Breast epithelium (tissue), 3 donors: ENCODE measurements at regions not wholly inside any gene's neighbourhood (a gene's known extent, or its start where the extent isn't known, plus 50 kb on each side); places are given as distances from the start of the nearest gene placed in this dataset.

ENCODE experiments used
- CTCF ChIP-seq, 3 donors: fragments of 450-650 bp; IDR thresholded peaks; one replicate each; pipeline ENCODE4 v1.5.1; 2016 to 2017; ENCODE audit warnings: antibody characterized with exemption in 3 of 3, mild to moderate bottlenecking in 3 of 3, moderate library complexity in 3 of 3
- POLR2AphosphoS5 ChIP-seq, 3 donors: sonication (generic); formaldehyde crosslinking; IDR thresholded peaks; one replicate each; pipeline ENCODE4 v1.6.1; 2017; ENCODE audit warnings: antibody characterized with exemption in 3 of 3

DNA sequence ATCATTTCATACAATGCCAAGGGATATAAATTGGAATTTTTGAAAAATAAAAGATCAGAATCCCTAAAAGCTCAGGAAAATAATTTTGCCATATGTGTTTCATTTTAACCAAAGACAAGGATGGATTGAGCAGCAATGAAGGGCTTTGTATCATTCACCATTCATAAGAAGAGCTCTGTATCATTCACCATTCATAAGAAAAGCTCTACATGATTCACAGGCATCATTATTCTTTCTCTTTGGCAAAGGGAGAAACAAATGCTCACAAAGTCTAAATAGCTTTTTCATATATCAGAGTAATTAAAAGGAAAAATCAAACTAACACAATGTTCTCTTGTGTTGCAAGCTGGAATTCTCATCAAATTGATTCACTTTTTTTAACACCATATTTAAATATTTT is 169.1 kb upstream of the MC4R start:
- TF ChIP-seq CTCF (IDR thresholded peaks at IDR 0.05), result no peak
- TF ChIP-seq POLR2AphosphoS5 (IDR thresholded peaks at IDR 0.05), result no peak
